ENCODE measurements at regions not wholly inside any gene's neighbourhood (a gene's known extent, or its start where the extent isn't known, plus 50 kb on each side); places are given as distances from the start of the nearest gene placed in this dataset.

DNA sequence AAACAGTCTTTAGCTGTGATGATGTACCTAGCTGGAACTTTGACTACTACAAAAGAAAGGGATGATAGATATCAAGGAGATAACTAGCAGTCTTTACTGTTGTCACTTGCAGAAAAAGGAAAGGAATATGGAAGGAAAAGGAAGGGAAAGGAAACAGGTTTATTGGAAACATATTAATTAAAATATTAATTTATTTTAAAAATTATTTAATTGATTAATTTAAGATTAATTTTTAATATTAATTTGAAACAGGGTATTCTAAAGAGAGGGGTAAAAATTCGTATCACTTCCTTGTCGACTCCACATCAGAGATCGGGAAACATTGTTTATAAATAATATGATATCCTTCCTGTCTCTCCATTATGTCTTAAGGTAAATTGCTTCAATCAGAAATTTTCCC lies 186.5 kb upstream of the IL15 start:
- Histone ChIP-seq H3K4me1 (ENCODE audit: control insufficient read depth in 1 of 2, insufficient read depth in 2 of 2, low read depth in 1 of 2, low read length in 1 of 2) (no peaks in the 10 kb centered on the region), H3K36me3 (replicated peaks in 1 of 2; ENCODE audit: control insufficient read depth in 1 of 2, insufficient read depth in 2 of 2, low read length in 1 of 2) (no peaks in the 10 kb centered on the region), H3F3A (replicated peaks; ENCODE audit: insufficient read depth) (no peaks in the 10 kb centered on the region), H3K79me2 (ENCODE audit: insufficient read depth) (no peaks in the 10 kb centered on the region), H3K27ac (ENCODE audit: low read depth in 2 of 2, low read length in 1 of 2) (no peak overlapping the region), H3K4me2 (no peak overlapping the region), H3K4me3 (ENCODE audit: low read depth in 2 of 2, low read length in 1 of 2) (no peak overlapping the region), H3K9me2 (no peaks in the 10 kb centered on the region; the same call in 1 of the 2 replicates), H2AFZ (ENCODE audit: low read depth) (no peak overlapping the region), H3K9ac (no peak overlapping the region), H3K27me3 (ENCODE audit: insufficient read depth) (no peaks in the 10 kb centered on the region), H4K20me1 (ENCODE audit: insufficient read depth) (no peaks in the 10 kb centered on the region), H3K9me3 (no peaks in the 10 kb centered on the region)
- 84% methylated on average over 3 of the region's 3 CpGs for WGBS (ENCODE audit: low lambda C conversion rate)
- TF ChIP-seq POLR2AphosphoS5 (IDR thresholded peaks at IDR 0.05; ENCODE audit: low read depth, low read length) (no peak), FOSL2 (IDR thresholded peaks at IDR 0.05; ENCODE audit: borderline replicate concordance, low read depth) (no peak), CTCF (IDR thresholded peaks at IDR 0.05) (no peak), MAX (IDR thresholded peaks at IDR 0.05; ENCODE audit: low read depth) (no peak), JUND (IDR thresholded peaks at IDR 0.05) (no peak), IRF3 (IDR thresholded peaks at IDR 0.05; ENCODE audit: low read depth, low read length) (no peak), MXI1 (IDR thresholded peaks at IDR 0.05; ENCODE audit: low read depth, low read length) (no peak), RAD21 (IDR thresholded peaks at IDR 0.05; ENCODE audit: low read length) (no peak), NRF1 (IDR thresholded peaks at IDR 0.05; ENCODE audit: low read depth, low read length) (no peak), GATA2 (CRISPR knock-in tag; IDR thresholded peaks at IDR 0.05) (no peak), ZBTB33 (IDR thresholded peaks at IDR 0.05; ENCODE audit: borderline replicate concordance, low read depth) (no peak)
- TF ChIP-seq, protein P1, sequence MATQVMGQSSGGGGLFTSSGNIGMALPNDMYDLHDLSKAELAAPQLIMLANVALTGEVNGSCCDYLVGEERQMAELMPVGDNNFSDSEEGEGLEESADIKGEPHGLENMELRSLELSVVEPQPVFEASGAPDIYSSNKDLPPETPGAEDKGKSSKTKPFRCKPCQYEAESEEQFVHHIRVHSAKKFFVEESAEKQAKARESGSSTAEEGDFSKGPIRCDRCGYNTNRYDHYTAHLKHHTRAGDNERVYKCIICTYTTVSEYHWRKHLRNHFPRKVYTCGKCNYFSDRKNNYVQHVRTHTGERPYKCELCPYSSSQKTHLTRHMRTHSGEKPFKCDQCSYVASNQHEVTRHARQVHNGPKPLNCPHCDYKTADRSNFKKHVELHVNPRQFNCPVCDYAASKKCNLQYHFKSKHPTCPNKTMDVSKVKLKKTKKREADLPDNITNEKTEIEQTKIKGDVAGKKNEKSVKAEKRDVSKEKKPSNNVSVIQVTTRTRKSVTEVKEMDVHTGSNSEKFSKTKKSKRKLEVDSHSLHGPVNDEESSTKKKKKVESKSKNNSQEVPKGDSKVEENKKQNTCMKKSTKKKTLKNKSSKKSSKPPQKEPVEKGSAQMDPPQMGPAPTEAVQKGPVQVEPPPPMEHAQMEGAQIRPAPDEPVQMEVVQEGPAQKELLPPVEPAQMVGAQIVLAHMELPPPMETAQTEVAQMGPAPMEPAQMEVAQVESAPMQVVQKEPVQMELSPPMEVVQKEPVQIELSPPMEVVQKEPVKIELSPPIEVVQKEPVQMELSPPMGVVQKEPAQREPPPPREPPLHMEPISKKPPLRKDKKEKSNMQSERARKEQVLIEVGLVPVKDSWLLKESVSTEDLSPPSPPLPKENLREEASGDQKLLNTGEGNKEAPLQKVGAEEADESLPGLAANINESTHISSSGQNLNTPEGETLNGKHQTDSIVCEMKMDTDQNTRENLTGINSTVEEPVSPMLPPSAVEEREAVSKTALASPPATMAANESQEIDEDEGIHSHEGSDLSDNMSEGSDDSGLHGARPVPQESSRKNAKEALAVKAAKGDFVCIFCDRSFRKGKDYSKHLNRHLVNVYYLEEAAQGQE (IDR thresholded peaks at IDR 0.05; ENCODE audit: low read depth, low read length) = no peak
- TF ChIP-seq, protein P2, sequence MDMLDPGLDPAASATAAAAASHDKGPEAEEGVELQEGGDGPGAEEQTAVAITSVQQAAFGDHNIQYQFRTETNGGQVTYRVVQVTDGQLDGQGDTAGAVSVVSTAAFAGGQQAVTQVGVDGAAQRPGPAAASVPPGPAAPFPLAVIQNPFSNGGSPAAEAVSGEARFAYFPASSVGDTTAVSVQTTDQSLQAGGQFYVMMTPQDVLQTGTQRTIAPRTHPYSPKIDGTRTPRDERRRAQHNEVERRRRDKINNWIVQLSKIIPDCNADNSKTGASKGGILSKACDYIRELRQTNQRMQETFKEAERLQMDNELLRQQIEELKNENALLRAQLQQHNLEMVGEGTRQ (IDR thresholded peaks at IDR 0.05; ENCODE audit: borderline replicate concordance, low read depth, low read length) = no peak
- CTCF ChIA-PET = no interaction called here
- no peak for DNase-seq
- POLR2A ChIA-PET = no interaction called here

All from SK-N-SH (cell line).